NCI-H2196 treated with DMSO at 0.1 percent for 48 hours (cell line): ENCODE measurements at regions not wholly inside any gene's neighbourhood (a gene's known extent, or its start where the extent isn't known, plus 50 kb on each side); places are given as distances from the start of the nearest gene placed in this dataset.

Source experiments
- DNase-seq: peaks from one replicate; lab custom pipeline; 2025; ENCODE audit not compliant: unreplicated experiment; lab: John Stamatoyannopoulos, UW

DNA sequence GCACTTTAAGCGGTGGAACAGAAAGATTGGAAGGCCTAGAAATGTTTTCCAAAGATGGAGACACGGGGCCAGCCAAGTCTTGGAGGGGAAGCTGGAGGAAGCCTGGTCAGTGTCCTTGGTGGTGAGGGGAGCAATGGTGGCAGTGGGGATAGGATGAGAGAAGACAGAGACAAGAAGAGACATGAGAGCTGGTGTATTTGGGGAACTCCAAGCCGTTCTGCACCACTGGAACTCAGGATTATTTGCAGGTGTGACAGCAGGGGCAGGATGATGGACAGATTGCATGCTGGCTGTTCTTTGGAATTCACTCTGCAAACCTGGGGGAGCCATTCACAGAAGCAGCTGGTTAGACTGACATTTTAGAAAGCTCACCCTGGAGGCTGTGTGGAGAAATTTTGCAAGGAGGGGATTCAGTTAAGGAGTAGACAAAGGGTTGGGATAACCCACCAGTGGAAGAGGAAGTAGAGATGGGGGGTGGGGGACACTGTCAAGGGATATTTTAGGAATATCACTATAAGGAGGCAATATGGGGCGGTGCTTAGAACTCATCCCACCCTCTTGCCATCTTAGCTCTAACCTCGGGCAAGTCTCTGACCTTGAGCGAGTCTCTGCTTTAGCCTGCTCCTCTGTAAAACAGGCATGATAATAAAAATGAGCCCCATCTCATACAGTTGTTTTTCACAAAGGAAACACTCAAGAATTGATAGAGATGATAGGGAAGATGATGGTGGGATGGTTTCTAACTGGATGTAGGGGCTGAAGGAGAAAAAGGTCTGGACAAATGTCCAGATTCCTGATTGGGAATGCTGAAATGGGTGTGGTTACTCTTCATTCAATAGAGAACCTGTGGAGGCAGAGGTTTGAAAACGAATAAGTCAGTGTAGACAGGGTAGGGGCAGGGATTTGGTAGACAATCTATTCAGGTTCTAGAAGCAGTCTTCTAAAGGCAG lies 175.8 kb downstream of the MYCN start:
- no peak for DNase-seq

DNA sequence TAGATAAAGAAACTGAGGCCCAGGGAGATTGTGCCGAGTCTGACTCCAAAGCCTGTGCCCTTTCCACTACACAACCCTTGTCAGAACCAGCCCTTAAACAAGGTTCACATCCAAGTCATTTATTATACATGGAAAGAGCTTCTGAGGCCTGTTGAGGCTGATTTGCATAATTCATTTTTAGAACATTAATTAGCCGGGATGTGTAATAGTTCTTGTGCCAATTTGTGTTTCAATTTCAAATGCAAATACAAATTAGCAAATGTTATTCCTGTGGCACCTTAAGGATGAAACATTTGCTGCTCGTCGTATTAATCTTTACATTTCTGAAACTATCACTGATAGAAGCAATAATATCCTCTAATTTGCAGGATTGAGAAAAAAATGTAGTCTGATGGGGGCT lies 174.9 kb downstream of the MYCN start:
- DNase-seq, result no peak

GRCh38 chr2:16114836-16115235 lies 174.5 kb downstream of the MYCN start:
- DNase-seq, result no peak

DNA sequence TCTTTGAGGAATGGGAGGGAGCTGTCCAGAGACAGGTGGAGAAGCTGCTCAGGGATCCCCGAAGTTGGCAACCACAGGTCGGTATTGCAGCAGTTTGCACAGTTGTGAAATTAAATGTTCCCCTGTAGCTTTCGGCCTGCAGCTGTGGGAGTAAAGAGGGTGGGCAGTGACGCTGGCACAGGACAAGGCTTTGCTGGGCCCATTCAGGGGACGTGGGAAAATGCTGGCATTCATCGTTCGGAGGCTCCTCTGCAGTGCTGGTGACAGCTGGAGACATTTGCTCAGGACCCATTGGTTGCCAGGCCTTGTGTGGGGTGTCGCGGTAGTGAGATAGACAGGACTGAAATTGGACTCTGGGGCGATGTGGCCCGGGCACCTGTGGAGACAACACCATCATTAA lies 173.7 kb downstream of the MYCN start:
- no peak for DNase-seq

- DNase-seq, result no peak
These were observed 173.2 kb downstream of the MYCN start for GRCh38 chr2:16113568-16113967.

GRCh38 chr2:16112972-16113560 lies 172.7 kb downstream of the MYCN start:
- DNase-seq, result no peak

DNA sequence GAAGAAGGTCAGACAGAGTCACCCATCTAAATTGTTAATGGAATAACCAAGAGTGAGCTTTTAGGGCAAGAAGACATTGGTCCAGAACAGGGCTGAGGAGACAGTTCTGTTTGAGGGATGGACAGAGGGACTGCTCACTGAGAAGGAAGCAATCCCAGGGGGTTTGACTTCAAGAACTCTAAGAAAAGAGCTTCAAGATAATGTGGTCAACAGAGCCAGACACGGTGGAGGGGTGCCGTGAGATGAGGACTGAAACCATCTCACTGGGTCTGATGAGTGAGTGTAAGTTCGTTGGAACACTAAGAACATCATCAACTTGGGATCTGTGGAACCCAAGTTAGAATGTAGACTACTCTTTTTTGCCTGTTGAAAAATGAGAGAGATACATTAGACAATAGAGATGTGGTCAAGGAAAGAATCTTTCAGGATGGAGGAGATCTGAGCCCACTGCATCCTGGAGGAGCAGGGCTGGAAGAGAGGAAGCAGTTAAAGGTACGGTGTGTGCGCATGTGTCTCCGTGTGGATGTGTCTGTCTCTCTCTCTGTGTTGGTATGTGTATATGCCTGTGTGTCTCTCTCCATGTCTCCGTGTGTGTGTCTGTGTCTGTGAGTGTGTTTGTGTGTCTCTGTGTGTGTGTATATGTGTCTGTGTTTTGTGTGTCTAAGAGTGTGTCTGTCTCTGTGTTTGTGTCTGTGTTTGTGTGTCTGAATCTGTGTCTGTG lies 172.1 kb downstream of the MYCN start:
- no peak for DNase-seq

DNA sequence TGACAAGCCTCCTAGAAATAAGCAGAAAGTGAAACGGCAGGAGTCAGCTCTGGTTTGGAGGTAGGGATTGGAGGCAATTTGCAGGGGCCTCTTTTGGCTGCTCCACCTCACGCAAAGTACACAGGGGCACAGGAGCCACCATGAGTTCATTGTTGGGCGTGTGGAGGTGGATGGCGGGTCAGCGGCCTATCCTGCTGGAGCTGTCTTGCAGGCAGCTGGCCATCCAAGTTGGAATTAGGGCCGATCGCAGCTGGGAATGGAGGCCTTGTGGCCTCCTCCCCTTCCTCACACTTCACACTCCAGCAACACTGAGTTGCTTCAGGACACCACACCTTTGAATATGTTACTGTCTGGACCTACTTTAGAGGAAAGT lies 171.5 kb downstream of the MYCN start:
- DNase-seq, result no peak

GRCh38 chr2:16109821-16110310 lies 169.5 kb downstream of the MYCN start:
- DNase-seq, result no peak

- no peak for DNase-seq
These were observed 169.0 kb downstream of the MYCN start for GRCh38 chr2:16109368-16109820.

DNA sequence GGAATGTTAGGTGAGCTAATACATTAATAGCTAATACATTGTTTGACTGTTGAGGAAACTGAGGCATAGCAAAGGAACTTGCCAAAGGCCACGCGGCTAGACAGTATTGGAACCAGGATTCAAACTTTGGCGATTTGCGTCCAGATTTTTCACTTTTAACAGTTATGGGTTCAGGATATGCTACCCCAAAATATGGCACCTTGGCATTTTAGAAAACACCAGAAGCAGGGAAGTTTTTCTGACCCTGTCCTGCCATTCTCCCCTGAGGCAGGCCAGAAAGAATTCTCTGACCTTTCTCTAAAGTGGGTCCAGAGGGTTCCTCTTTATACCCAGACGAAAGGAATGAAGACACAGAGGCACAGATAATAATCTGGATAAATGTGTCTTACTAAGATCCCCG lies 166.9 kb downstream of the MYCN start:
- DNase-seq, result no peak

GRCh38 chr2:16106619-16107018 lies 166.3 kb downstream of the MYCN start:
- DNase-seq, result no peak

DNA sequence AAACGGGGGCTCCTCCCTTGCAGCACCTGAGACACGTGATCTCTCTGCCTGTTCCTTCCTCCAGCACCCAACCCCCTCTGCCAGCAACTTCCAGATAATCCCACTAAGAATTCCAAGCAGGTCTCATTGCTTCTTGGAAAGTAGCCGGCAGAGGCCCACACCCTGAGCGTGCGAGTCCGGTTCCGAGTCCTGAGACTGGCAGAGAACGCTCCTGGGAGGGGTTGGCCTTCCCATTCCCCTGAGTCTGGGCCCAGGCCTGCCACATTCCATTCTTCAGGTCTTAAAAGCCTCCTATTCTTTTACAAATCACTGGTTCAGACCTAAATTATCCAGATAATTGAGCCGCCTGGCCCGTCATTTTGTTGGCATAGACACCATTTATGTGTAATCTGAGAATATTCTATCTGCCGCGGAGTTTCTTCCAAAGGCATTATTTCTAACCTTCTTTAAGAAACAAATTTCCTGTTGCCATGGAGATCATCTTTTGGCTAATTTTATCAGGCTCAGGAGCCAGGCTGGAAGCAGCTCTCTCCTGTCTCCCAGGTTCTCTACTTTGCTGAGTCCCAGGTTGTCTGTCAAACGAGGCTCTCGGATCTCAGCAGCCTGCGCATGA lies 165.4 kb downstream of the MYCN start:
- no peak for DNase-seq

GRCh38 chr2:16104949-16105668 lies 164.8 kb downstream of the MYCN start:
- no peak for DNase-seq

DNA sequence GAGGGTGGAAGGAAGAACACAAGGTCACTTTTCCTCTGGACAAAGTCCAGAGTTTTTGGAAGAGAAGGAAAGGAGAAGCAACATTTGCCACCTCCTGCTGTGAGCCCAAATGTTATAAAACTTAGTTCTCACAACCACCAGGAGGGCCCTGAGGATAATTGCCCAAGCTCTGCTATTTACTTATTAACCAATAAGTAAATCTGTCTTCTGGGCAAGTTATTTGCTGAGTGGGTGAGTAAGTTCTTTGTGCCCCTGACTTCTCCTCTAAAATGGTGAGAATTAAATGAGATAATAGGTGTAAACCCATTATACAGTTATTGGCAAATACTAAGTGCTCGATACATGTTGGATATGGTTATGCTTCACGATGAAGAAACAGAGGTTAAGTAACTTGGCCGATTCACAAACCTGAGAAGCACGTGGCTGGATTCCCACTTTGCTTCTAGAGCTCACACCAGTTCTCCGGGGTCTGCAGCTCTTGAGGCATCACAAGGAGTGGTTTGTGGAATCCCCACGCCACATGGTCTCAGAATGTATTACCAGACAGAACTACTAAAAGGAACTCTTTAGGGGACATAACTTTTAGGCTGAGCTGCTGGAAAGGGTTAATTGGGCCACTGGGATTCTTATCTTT lies 164.1 kb downstream of the MYCN start:
- DNase-seq, result no peak

DNA sequence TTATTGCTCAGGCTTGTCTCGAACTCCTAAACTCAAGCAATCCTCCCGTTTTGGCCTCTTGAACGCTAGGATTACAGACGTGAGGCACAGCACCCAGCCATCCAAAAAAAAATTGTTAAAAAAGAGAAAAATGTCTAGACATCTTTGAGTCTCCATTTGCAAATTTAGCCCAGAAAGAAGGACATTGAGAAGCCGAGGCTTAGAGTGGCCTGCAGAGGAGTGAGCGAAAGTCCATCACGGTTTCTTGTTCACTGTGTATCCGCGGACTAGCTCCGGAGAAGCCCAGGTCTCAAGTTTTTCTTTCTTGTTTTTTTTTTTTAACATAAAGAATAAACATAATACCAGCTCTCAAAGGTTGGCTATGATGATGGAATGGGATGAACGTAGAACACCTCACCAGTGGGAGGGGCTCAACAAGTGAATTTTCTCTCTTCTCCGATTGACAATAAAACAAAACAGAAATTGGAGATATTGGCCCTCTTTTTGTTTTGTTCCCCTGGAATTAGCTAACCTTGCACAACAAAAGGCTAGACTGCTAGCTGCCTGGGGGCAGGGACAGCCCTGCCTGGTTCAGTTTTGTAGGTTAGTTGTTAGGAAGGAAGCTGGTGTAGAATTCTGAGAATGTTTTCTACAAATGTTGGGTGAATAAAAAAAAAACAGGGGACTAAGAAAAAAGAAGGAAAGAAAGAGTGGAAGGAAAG lies 163.4 kb downstream of the MYCN start:
- DNase-seq, result no peak

DNA sequence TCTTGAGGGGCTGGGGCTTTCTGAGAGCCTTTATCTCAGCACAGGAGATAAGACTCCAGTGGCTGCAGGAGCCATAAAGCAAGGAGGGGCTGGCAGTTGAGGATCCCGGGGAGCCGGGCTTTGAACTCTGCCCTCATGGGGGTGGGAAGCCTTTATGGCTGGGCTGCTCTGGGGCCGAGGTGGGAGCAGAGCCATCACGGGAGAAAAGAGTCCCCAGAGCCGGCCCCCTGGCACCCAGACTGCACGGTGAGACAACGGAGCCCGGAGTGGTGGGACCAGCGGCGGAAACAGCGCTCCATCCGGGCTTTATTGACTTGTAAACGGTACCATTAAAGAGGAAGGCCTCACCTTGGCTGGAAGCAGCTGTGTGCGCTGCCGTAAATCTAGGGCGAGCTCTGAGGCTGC lies 162.6 kb downstream of the MYCN start:
- DNase-seq, result no peak

DNA sequence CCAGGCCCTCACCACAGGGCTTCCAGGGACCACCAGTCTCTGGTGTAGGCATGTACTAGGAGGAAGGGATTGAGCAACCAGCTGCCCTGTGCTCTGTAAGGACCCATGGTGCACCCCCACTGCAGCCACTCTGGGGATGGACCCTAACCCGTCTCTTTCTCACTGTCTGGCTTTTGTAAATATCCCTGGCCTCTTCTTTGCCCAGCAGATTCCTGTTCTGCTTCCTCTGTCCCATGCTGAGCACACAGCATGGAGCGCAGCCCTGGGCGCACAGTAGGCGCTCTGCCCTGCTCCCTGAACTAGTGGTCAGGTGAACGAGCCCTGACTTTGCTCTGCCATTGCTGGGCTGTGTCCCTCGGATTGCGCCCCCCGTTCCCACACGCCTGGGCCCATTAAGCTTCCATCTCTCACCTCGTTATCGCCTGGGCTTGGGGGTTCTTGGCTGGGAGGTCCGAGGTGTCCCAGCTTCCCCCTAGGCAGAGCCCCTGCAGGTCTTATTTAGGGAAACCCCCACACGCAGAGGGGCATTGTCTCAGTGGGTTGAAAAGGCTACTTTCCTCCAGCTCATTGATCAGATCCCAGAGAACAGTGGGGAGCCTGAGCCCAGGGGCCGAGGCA lies 162.1 kb downstream of the MYCN start:
- no peak for DNase-seq

DNA sequence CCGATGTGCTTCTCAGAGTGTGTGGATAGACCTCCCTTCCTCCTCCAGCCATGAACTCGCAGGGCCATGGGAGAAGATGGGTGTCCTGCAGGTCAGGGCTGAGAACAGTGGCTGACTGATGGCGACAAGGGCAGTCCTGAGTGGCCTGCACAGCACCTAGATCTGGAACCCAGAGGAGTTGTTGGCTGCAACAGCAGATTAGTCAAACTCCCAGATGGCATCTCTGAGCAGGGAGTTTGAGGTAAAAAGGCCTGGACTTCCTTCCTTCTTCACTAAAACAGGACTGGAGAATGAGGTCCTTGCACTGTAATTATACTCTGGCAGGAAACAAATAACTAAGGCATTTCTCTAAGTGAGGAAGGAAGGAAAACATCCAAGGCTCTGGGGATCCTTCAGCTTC lies 160.8 kb downstream of the MYCN start:
- no peak for DNase-seq
